Neural progenitor cell (in vitro differentiated cells): ENCODE measurements at regions not wholly inside any gene's neighbourhood (a gene's known extent, or its start where the extent isn't known, plus 50 kb on each side); places are given as distances from the start of the nearest gene placed in this dataset.

Source experiments
- DNase-seq: peaks from one replicate; pipeline ENCODE4 v3.0.0-alpha.2; 2016; ENCODE audit warnings: low spot score
- H2AFZ ChIP-seq: fragments of 200-600 bp; sonication (generic); replicated peaks from 2 replicates; pipeline ENCODE4 v1.6.1; 2016; ENCODE audit warnings: antibody characterized with exemption
- H3F3A ChIP-seq: fragments of 200-600 bp; sonication (generic); 2 replicates; pipeline ENCODE4 v1.6.1; 2016; ENCODE audit warnings: antibody characterized with exemption, low read depth
- H3K27ac ChIP-seq: fragments of 200-600 bp; sonication (generic); 2 replicates; pipeline ENCODE4 v1.5.1; 2016; ENCODE audit warnings: mild to moderate bottlenecking
- H3K27me3 ChIP-seq: fragments of 200-600 bp; sonication (generic); 2 replicates; pipeline ENCODE4 v1.6.1; 2016; ENCODE audit warnings: mild to moderate bottlenecking, moderate library complexity
- H3K36me3 ChIP-seq: fragments of 200-600 bp; sonication (generic); 2 replicates; pipeline ENCODE4 v1.5.1; 2016
- H3K4me1 ChIP-seq: fragments of 200-600 bp; sonication (generic); 2 replicates; pipeline ENCODE4 v1.6.1; 2016; ENCODE audit warnings: mixed run types
- H3K4me2 ChIP-seq: fragments of 200-600 bp; sonication (generic); 2 replicates; pipeline ENCODE4 v1.6.1; 2016
- H3K4me3 ChIP-seq: fragments of 200-600 bp; sonication (generic); 2 replicates; pipeline ENCODE4 v1.5.1; 2016
- H3K79me2 ChIP-seq: fragments of 200-600 bp; sonication (generic); 2 replicates; pipeline ENCODE4 v1.6.1; 2016; ENCODE audit warnings: low read depth
- H3K9ac ChIP-seq: fragments of 200-600 bp; sonication (generic); 2 replicates; pipeline ENCODE4 v1.6.1; 2016
- H3K9me3 ChIP-seq: fragments of 200-600 bp; sonication (generic); 2 replicates; pipeline ENCODE4 v1.5.1; 2016; ENCODE audit warnings: low read depth
- H4K20me1 ChIP-seq: fragments of 200-600 bp; sonication (generic); 2 replicates; pipeline ENCODE4 v1.6.1; 2016; ENCODE audit warnings: low read depth
- H3K27ac Mint-ChIP-seq: 3 replicates; pipeline ENCODE4 v1.8.0; 2021; ENCODE audit warnings: mixed read lengths
- H3K27me3 Mint-ChIP-seq: 2 replicates; pipeline ENCODE4 v1.8.0; 2022; ENCODE audit warnings: low read depth, mild to moderate bottlenecking, inconsistent platforms, moderate library complexity, mixed read lengths; ENCODE audit not compliant: insufficient read depth
- H3K36me3 Mint-ChIP-seq: 3 replicates; pipeline ENCODE4 v1.8.0; 2021; ENCODE audit warnings: mixed read lengths
- H3K4me1 Mint-ChIP-seq: 3 replicates; pipeline ENCODE4 v1.8.0; 2021; ENCODE audit warnings: mixed read lengths
- H3K4me3 Mint-ChIP-seq: 3 replicates; pipeline ENCODE4 v1.8.0; 2021; ENCODE audit warnings: mild to moderate bottlenecking, moderate library complexity, mixed read lengths
- H3K9me3 Mint-ChIP-seq: 3 replicates; pipeline ENCODE4 v1.8.0; 2020; ENCODE audit warnings: mixed read lengths
- CTCF ChIP-seq: fragments of 200-600 bp; sonication (generic); IDR thresholded peaks from 2 replicates; pipeline ENCODE4 v1.5.1; 2017; ENCODE audit warnings: antibody characterized with exemption, mild to moderate bottlenecking
- EZH2 ChIP-seq: fragments of 200-600 bp; sonication (generic); IDR thresholded peaks from 2 replicates; pipeline ENCODE4 v1.6.1; 2017; ENCODE audit warnings: antibody characterized with exemption, mild to moderate bottlenecking, moderate library complexity
- EZH2phosphoT487 ChIP-seq: fragments of 200-600 bp; sonication (generic); IDR thresholded peaks from 2 replicates; pipeline ENCODE4 v1.6.1; 2017; ENCODE audit warnings: antibody characterized with exemption

DNA sequence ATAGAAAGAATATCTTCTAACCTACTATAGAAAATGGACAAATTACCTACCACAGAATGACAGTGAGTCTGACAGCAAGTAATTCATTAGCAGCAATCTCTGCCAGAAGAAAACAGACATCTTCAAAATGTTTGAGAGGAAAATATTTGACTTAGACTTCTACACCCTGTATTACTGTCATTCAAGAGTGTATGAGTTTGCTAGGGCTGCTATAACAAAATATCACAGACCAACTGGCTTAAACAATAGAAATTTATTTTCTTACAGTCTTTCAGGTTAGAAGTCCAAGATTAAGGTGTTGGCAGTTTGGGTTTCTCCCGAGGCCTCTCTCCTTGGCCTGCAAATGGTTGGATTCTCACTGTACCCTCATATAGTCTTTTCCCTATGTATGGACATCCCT, 52.9 kb upstream of the FGGY start:
- Histone ChIP-seq H3K4me1 (no peaks in the 10 kb centered on the region), H4K20me1 (no peaks in the 10 kb centered on the region), H2AFZ (no peak overlapping the region), H3K36me3 (no peaks in the 10 kb centered on the region), H3K4me3 (no peak overlapping the region), H3F3A (no peaks in the 10 kb centered on the region), H3K27me3 (no peaks in the 10 kb centered on the region), H3K4me2 (no peak overlapping the region), H3K27ac (no peak overlapping the region), H3K9ac (no peak overlapping the region), H3K79me2 (no peaks in the 10 kb centered on the region), H3K9me3 (no peaks in the 10 kb centered on the region)
- TF ChIP-seq EZH2phosphoT487 (no peak), CTCF (no peak), EZH2 (no peak)
- H3K4me3 Mint-ChIP-seq: no peak overlapping the region
- DNase-seq: no peak
- H3K9me3 Mint-ChIP-seq: peaks cover 9% of the 10 kb centered on the region
- H3K4me1 Mint-ChIP-seq: no peaks in the 10 kb centered on the region
- H3K36me3 Mint-ChIP-seq: no peaks in the 10 kb centered on the region
- H3K27ac Mint-ChIP-seq: no peak overlapping the region
- peaks cover 4% of the 10 kb centered on the region for H3K27me3 Mint-ChIP-seq

DNA sequence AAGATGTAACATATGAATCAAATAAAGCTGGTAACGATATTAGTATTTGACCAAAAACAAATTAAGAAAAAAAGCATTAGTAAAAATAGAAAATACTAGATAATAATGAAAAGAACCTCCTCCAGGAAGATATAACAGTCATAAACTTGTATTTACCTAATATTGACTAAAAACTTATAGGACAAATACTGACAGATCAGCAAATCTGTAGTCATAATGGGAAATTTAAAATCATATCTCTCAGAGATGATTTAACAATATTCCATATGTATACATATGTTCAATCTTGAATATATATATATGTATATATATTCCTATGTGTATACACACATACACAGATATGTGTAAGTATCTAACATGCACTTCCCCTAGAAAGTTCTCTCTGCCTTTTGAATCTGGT, 52.0 kb upstream of the FGGY start:
- H3K4me3 ChIP-seq: no peak overlapping the region
- H3F3A ChIP-seq: no peaks in the 10 kb centered on the region
- H3K4me2 ChIP-seq: no peak overlapping the region
- H3K9ac ChIP-seq: no peak overlapping the region
- H4K20me1 ChIP-seq: no peaks in the 10 kb centered on the region
- peaks cover 9% of the 10 kb centered on the region for H3K4me1 Mint-ChIP-seq
- H3K4me1 ChIP-seq: no peaks in the 10 kb centered on the region
- H3K27me3 ChIP-seq: no peaks in the 10 kb centered on the region
- DNase-seq: no peak
- no peaks in the 10 kb centered on the region for H3K79me2 ChIP-seq
- H3K27ac Mint-ChIP-seq: no peak overlapping the region
- peaks cover 9% of the 10 kb centered on the region for H3K9me3 Mint-ChIP-seq
- TF ChIP-seq EZH2: no peak
- TF ChIP-seq CTCF: no peak
- no peaks in the 10 kb centered on the region for H3K9me3 ChIP-seq
- no peaks in the 10 kb centered on the region for H3K36me3 Mint-ChIP-seq
- H3K27me3 Mint-ChIP-seq: peaks cover 4% of the 10 kb centered on the region
- H3K27ac ChIP-seq: no peak overlapping the region
- no peak overlapping the region for H3K4me3 Mint-ChIP-seq
- no peak overlapping the region for H2AFZ ChIP-seq
- no peaks in the 10 kb centered on the region for H3K36me3 ChIP-seq
